SK-N-SH treated with all-trans-retinoic acid at 6 μM for 48 hours (cell line): ENCODE measurements at regions not wholly inside any gene's neighbourhood (a gene's known extent, or its start where the extent isn't known, plus 50 kb on each side); places are given as distances from the start of the nearest gene placed in this dataset.

ENCODE experiments used
- ARNTL ChIP-seq: fragments of 450-650 bp; formaldehyde crosslinking; IDR thresholded peaks from 2 replicates; pipeline ENCODE4 v1.5.0; 2020; ENCODE audit warnings: low read depth, mild to moderate bottlenecking, moderate library complexity, borderline replicate concordance
- CSDC2 ChIP-seq: fragments of 250-450 bp; sonication (Bioruptor Pico); IDR thresholded peaks from 2 replicates; pipeline ENCODE4 v1.5.0; 2020; ENCODE audit warnings: mild to moderate bottlenecking, moderate library complexity
- CSRNP3 ChIP-seq: fragments of 250-450 bp; sonication (Bioruptor Pico); IDR thresholded peaks from 2 replicates; pipeline ENCODE4 v1.5.1; 2021; ENCODE audit warnings: mild to moderate bottlenecking, moderate library complexity
- ESRRG ChIP-seq: fragments of 250-450 bp; sonication (Bioruptor Pico); IDR thresholded peaks from 2 replicates; pipeline ENCODE4 v1.6.1; 2021; ENCODE audit warnings: mild to moderate bottlenecking
- PPARA ChIP-seq: fragments of 250-450 bp; sonication (Bioruptor Pico); IDR thresholded peaks from 2 replicates; pipeline ENCODE4 v1.5.0; 2020; ENCODE audit warnings: mild to moderate bottlenecking, borderline replicate concordance
- SNAI2 ChIP-seq: fragments of 250-450 bp; sonication (Bioruptor Pico); IDR thresholded peaks from 2 replicates; pipeline ENCODE4 v1.5.0; 2020; ENCODE audit warnings: mild to moderate bottlenecking, moderate library complexity
- TOX ChIP-seq: fragments of 250-450 bp; sonication (Bioruptor Pico); IDR thresholded peaks from 2 replicates; pipeline ENCODE4 v1.8.0; 2021; ENCODE audit warnings: mild to moderate bottlenecking, moderate library complexity, borderline replicate concordance
- ZFP3 ChIP-seq: fragments of 250-450 bp; sonication (Bioruptor Pico); IDR thresholded peaks from 2 replicates; pipeline ENCODE4 v1.5.0; 2020; ENCODE audit warnings: mild to moderate bottlenecking, moderate library complexity
- ZFP30 ChIP-seq: fragments of 450-650 bp; formaldehyde crosslinking; IDR thresholded peaks from 2 replicates; pipeline ENCODE4 v1.5.0; 2022; ENCODE audit warnings: mild to moderate bottlenecking, moderate library complexity
- ZNF565 ChIP-seq: fragments of 450-650 bp; formaldehyde crosslinking; conservative IDR thresholded peaks from 2 replicates; pipeline ENCODE4 v1.5.0; 2020; ENCODE audit warnings: low read depth, mild to moderate bottlenecking, moderate library complexity

GRCh38 chr4:179804440-179804839, 2362.2 kb upstream of the AGA start:
- TF ChIP-seq TOX (CRISPR knock-in tag) (no peak), ARNTL (CRISPR knock-in tag) (no peak), SNAI2 (CRISPR knock-in tag) (no peak), ZFP30 (CRISPR knock-in tag) (no peak), CSDC2 (CRISPR knock-in tag) (no peak), PPARA (no peak), ESRRG (CRISPR knock-in tag) (no peak), ZNF565 (CRISPR knock-in tag) (no peak), ZFP3 (CRISPR knock-in tag) (no peak), CSRNP3 (CRISPR knock-in tag) (no peak)
